Endothelial cell of umbilical vein (primary cell): ENCODE measurements at regions not wholly inside any gene's neighbourhood (a gene's known extent, or its start where the extent isn't known, plus 50 kb on each side); places are given as distances from the start of the nearest gene placed in this dataset.

Experiments used
- BruUV-seq: library from RNA; stranded (reverse); fragments of 400-500 nt; replicated peaks from 2 replicates; lab custom pipeline; 2021; lab: Mats Ljungman, UMichigan
- CTCF ChIA-PET: fragments of 300-600, 350-600 bp; sonication (Branson Sonifier 250); formaldehyde crosslinking; loops from one replicate; lab custom pipeline; 2021; ENCODE audit warnings: antibody characterized with exemption, inconsistent platforms; lab: Charles Lee
- POLR2A ChIA-PET: fragments of 300-600, 350-600 bp; sonication (Branson Sonifier 250); formaldehyde crosslinking; loops from one replicate; lab custom pipeline; 2021; ENCODE audit warnings: antibody characterized with exemption, inconsistent platforms; lab: Charles Lee
- DNase-seq: peaks from one replicate; pipeline ENCODE4 v3.0.0-alpha.2; 2011; ENCODE audit warnings: low read depth, low spot score
- FAIRE-seq: peaks from 2 replicates; lab custom pipeline; 2011; peaks lifted over from hg19 to GRCh38; lab: Jason Lieb, UNC
- H2AFZ ChIP-seq: 2 replicates; pipeline ENCODE4 v1.6.0; 2012; ENCODE audit warnings: low read depth, low read length, control low read depth, inconsistent platforms
- H3K27ac ChIP-seq: 2 replicates; pipeline ENCODE4 v1.5.1; 2011; ENCODE audit warnings: low read depth, mild to moderate bottlenecking, control low read depth, low read length, moderate library complexity; ENCODE audit not compliant: insufficient read depth
- H3K27me3 ChIP-seq, 2 experiments: 2 replicates each; pipeline versions ENCODE4 v1.6.0 to v1.6.1; 2011; ENCODE audit warnings: low read length in 2 of 2, mixed read lengths in 1 of 2; ENCODE audit not compliant: control insufficient read depth in 2 of 2, insufficient read depth in 2 of 2
- H3K36me3 ChIP-seq, 2 experiments: 2 replicates in 1 of 2; 3 replicates in 1 of 2; pipeline ENCODE4 v1.5.1; 2011; ENCODE audit warnings: low read length in 2 of 2, mild to moderate bottlenecking in 1 of 2, moderate library complexity in 1 of 2; ENCODE audit not compliant: control insufficient read depth in 2 of 2, insufficient read depth in 2 of 2; ENCODE audit errors: extremely low read depth in 1 of 2
- H3K4me1 ChIP-seq: 3 replicates; pipeline ENCODE4 v1.5.1; 2011; ENCODE audit warnings: mild to moderate bottlenecking, low read length; ENCODE audit not compliant: control insufficient read depth, insufficient read depth; ENCODE audit errors: extremely low read depth
- H3K4me2 ChIP-seq: 2 replicates; pipeline ENCODE4 v1.6.1; 2011; ENCODE audit warnings: low read length, control low read depth, mixed read lengths; ENCODE audit not compliant: insufficient read depth
- H3K4me3 ChIP-seq, 3 experiments: fragments of 200-600 bp in 1 of 3; sonication (generic), shearing (Covaris generic) in 1 of 3; replicated peaks in 1 of 3; 2 replicates each; pipeline ENCODE4 v1.5.1; 2011 to 2016; ENCODE audit warnings: control low read depth in 3 of 3, low read length in 3 of 3, mild to moderate bottlenecking in 2 of 3, inconsistent platforms in 1 of 3, low read depth in 1 of 3, moderate library complexity in 1 of 3; ENCODE audit not compliant: insufficient read depth in 1 of 3
- H3K79me2 ChIP-seq: 2 replicates; pipeline ENCODE4 v1.6.0; 2012; ENCODE audit warnings: low read length, inconsistent platforms; ENCODE audit not compliant: control insufficient read depth, insufficient read depth
- H3K9ac ChIP-seq: replicated peaks from 2 replicates; pipeline ENCODE3; 2011; ENCODE audit warnings: low read length, control low read depth; ENCODE audit not compliant: insufficient read depth; ENCODE audit errors: extremely low read depth
- H3K9me1 ChIP-seq: replicated peaks from 3 replicates; pipeline ENCODE4 v1.6.0; 2011; ENCODE audit warnings: mild to moderate bottlenecking, low read length; ENCODE audit not compliant: control insufficient read depth, insufficient read depth; ENCODE audit errors: extremely low read depth
- H3K9me3 ChIP-seq: replicated peaks from 2 replicates; pipeline ENCODE4 v1.5.1; 2012; ENCODE audit warnings: low read length, inconsistent platforms; ENCODE audit not compliant: control insufficient read depth, insufficient read depth
- H4K20me1 ChIP-seq: replicated peaks from 2 replicates; pipeline ENCODE3; 2011; ENCODE audit warnings: mild to moderate bottlenecking, low read length; ENCODE audit not compliant: control insufficient read depth, insufficient read depth; ENCODE audit errors: extremely low read depth
- CTCF ChIP-seq, 2 donors: IDR thresholded peaks; 1 replicate in 1 of 2; 2 replicates in 1 of 2; pipeline ENCODE4 v1.5.1; 2011; ENCODE audit warnings: low read length in 2 of 2, mild to moderate bottlenecking in 2 of 2, moderate library complexity in 2 of 2, control low read depth in 1 of 2, inconsistent platforms in 1 of 2, low read depth in 1 of 2; ENCODE audit not compliant: insufficient read depth in 1 of 2; ENCODE audit errors: extremely low read depth in 1 of 2
- EZH2 ChIP-seq: IDR thresholded peaks from 2 replicates; pipeline ENCODE4 v1.6.1; 2012; ENCODE audit warnings: borderline replicate concordance, low read depth, mild to moderate bottlenecking, moderate library complexity, low read length, inconsistent platforms; ENCODE audit not compliant: severe bottlenecking
- FOS ChIP-seq: IDR thresholded peaks from 2 replicates; pipeline ENCODE4 v1.6.1; 2011; ENCODE audit warnings: mild to moderate bottlenecking, low read length, moderate library complexity, borderline replicate concordance; ENCODE audit not compliant: insufficient read depth
- GATA2 ChIP-seq: IDR thresholded peaks from 2 replicates; pipeline ENCODE4 v1.7.0; 2011; ENCODE audit warnings: low read depth, mild to moderate bottlenecking, moderate library complexity, mixed read lengths, low read length; ENCODE audit not compliant: insufficient read length, insufficient read depth
- JUN ChIP-seq: IDR thresholded peaks from 2 replicates; pipeline ENCODE4 v1.6.1; 2011; ENCODE audit warnings: borderline replicate concordance, low read depth; ENCODE audit not compliant: insufficient read length, insufficient read depth
- MAX ChIP-seq: IDR thresholded peaks from 2 replicates; pipeline ENCODE4 v1.6.1; 2011; ENCODE audit not compliant: insufficient read depth, insufficient read length
- MYC ChIP-seq: IDR thresholded peaks from one replicate; pipeline ENCODE4 v1.6.1; 2011; ENCODE audit warnings: mild to moderate bottlenecking, low read depth, low read length
- POLR2A ChIP-seq: IDR thresholded peaks from 2 replicates; pipeline ENCODE4 v1.6.1; 2012; ENCODE audit warnings: low read depth, mild to moderate bottlenecking, control low read depth, low read length
- POLR2AphosphoS5 ChIP-seq: IDR thresholded peaks from 2 replicates; pipeline ENCODE4 v1.6.1; 2012; ENCODE audit warnings: low read depth, mild to moderate bottlenecking, control low read depth, low read length, moderate library complexity; ENCODE audit not compliant: insufficient read depth
- dilution Hi-C: fragments of 300-500 bp; cut with MboI; formaldehyde crosslinking; loops from one replicate; pipeline ENCODE4 v1.15.0; 2019; ENCODE audit warnings: low sequenced_read_pairs; ENCODE audit not compliant: extremely low pct_ligation_motif_present
- intact Hi-C: fragments of 100-400 bp; cut with micrococcal nuclease; formaldehyde crosslinking; loops from one replicate; pipeline ENCODE4 v1.10.0; 2022

GRCh38 chr7:41035794-41036193 lies 667.1 kb downstream of the INHBA start:
- FAIRE-seq: no peak
- Histone ChIP-seq H4K20me1 (no peaks in the 10 kb centered on the region), H3K36me3 (no peaks in the 10 kb centered on the region), H3K9ac (no peak overlapping the region), H3K27ac (no peak overlapping the region), H2AFZ (no peak overlapping the region), H3K9me1 (no peaks in the 10 kb centered on the region), H3K27me3 (no peaks in the 10 kb centered on the region), H3K79me2 (no peaks in the 10 kb centered on the region), H3K4me3 (no peak overlapping the region), H3K9me3 (no peaks in the 10 kb centered on the region), H3K4me1 (no peaks in the 10 kb centered on the region), H3K4me2 (no peak overlapping the region)
- TF ChIP-seq GATA2 (no peak), MAX (no peak), MYC (no peak), POLR2AphosphoS5 (no peak), EZH2 (no peak), POLR2A (no peak), CTCF (IDR thresholded peaks at IDR 0.05; ENCODE audit: extremely low read depth in 1 of 2, insufficient read depth in 1 of 2, low read depth in 1 of 2, low read length in 2 of 2) (no peak), FOS (no peak), JUN (no peak)
- ChIA-PET POLR2A (no interaction called here), CTCF (no interaction called here)
- dilution Hi-C loops (no loop called here), intact Hi-C loops (no loop called here)
- BruUV-seq: no TSS peak
- no peak for DNase-seq
